Subcutaneous abdominal adipose tissue (tissue), 5 donors: ENCODE measurements at regions not wholly inside any gene's neighbourhood (a gene's known extent, or its start where the extent isn't known, plus 50 kb on each side); places are given as distances from the start of the nearest gene placed in this dataset.

Experiments used
- H3K27ac ChIP-seq: one replicate; pipeline ENCODE4 v1.7.0; 2013; ENCODE audit warnings: low read depth, mild to moderate bottlenecking, inconsistent platforms, low read length, moderate library complexity
- H3K27me3 ChIP-seq, 5 donors: one replicate each; pipeline ENCODE4 v1.7.0; 2013; ENCODE audit warnings: low read length in 5 of 5, inconsistent platforms in 1 of 5; ENCODE audit not compliant: control insufficient read depth in 5 of 5, insufficient read depth in 4 of 5
- H3K36me3 ChIP-seq, 5 donors: one replicate each; pipeline ENCODE4 v1.7.0; 2013; ENCODE audit warnings: low read length in 5 of 5; ENCODE audit not compliant: control insufficient read depth in 5 of 5, insufficient read depth in 5 of 5
- H3K4me1 ChIP-seq, 5 donors: one replicate each; pipeline ENCODE4 v1.7.0; 2013; ENCODE audit warnings: low read length in 5 of 5, mild to moderate bottlenecking in 3 of 5, moderate library complexity in 1 of 5; ENCODE audit not compliant: control insufficient read depth in 5 of 5, insufficient read depth in 5 of 5
- H3K4me3 ChIP-seq, 5 donors: one replicate each; pipeline ENCODE4 v1.7.0; 2013; ENCODE audit warnings: low read length in 5 of 5, low read depth in 1 of 5
- H3K9ac ChIP-seq, 5 donors: one replicate each; pipeline ENCODE4 v1.7.0; 2013; ENCODE audit warnings: low read length in 5 of 5, mild to moderate bottlenecking in 4 of 5, moderate library complexity in 3 of 5
- H3K9me3 ChIP-seq, 5 donors: one replicate each; pipeline ENCODE4 v1.7.0; 2013; ENCODE audit warnings: low read length in 5 of 5; ENCODE audit not compliant: control insufficient read depth in 5 of 5
- donor health status: healthy.
- donor health status: healthy.
- donor health status: healthy.
- donor health status: healthy.
- donor health status: healthy.

- Histone ChIP-seq H3K27ac (no peak overlapping the region), H3K9me3 (no peaks in the 10 kb centered on the region), H3K27me3 (no peaks in the 10 kb centered on the region), H3K36me3 (no peaks in the 10 kb centered on the region), H3K4me1 (peaks cover 0 to 18% (median 9%) of the 10 kb centered on the region in 5 donors), H3K4me3 (no peak overlapping the region), H3K9ac (no peak overlapping the region)
Measured at GRCh38 chr6:112983713-112984261, 636.7 kb downstream of the RFPL4B start.

DNA sequence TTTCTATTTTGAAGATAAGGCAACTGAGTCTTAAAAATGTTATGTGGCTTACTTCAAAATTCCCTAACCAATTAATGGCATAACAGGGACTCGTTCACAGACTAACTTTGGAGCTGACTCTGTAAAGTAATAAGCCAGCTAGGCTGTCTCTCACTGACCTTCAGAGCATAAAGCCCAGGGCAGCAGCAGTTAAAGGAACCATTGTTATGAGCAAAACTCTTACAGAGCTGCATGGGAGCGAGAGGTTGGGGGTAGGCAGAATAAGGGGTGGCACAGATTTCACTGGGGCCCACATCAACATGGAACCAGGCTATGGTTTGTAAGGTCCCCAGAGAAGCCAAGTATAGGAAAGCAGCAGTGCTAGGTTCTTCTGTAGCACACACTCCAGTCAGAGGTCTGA, 637.8 kb downstream of the RFPL4B start:
- Histone ChIP-seq H3K4me3 (no peak overlapping the region), H3K36me3 (no peaks in the 10 kb centered on the region), H3K27me3 (no peaks in the 10 kb centered on the region), H3K27ac (no peak overlapping the region), H3K4me1 (peaks cover 0 to 12% (median 7%) of the 10 kb centered on the region in 5 donors), H3K9me3 (no peaks in the 10 kb centered on the region), H3K9ac (no peak overlapping the region)

DNA sequence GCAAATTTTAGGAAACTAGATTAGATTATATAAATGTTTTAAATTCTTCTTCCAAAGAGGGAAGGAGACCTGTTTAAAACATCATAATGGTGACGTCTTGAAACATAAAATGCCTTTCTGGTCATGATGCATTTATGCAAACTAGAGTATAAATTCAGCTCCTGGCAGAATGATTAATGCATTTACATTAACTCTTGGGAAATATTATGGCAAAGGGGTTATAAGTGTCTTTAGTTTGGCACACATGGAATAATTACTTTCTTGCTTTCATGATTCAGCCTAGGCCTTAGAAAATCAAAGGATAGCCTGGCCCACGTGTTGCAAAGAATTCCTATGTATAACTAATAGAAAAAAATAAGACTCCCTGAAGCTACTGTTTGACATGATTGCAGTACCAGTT, 639.2 kb downstream of the RFPL4B start:
- peaks cover 0 to 10% (median 4%) of the 10 kb centered on the region in 5 donors for H3K4me1 ChIP-seq
- H3K27ac ChIP-seq, result no peak overlapping the region
- no peak overlapping the region for H3K4me3 ChIP-seq
- H3K27me3 ChIP-seq, result no peaks in the 10 kb centered on the region
- no peaks in the 10 kb centered on the region for H3K9me3 ChIP-seq
- H3K36me3 ChIP-seq, result no peaks in the 10 kb centered on the region
- no peak overlapping the region for H3K9ac ChIP-seq

GRCh38 chr6:112988748-112989147, 641.6 kb downstream of the RFPL4B start:
- H3K9ac ChIP-seq, result no peak overlapping the region
- H3K27me3 ChIP-seq, result no peaks in the 10 kb centered on the region
- no peaks in the 10 kb centered on the region for H3K36me3 ChIP-seq
- no peak overlapping the region for H3K27ac ChIP-seq
- no peak overlapping the region for H3K4me3 ChIP-seq
- peaks cover 0 to 5% (median 4%) of the 10 kb centered on the region in 5 donors for H3K4me1 ChIP-seq
- H3K9me3 ChIP-seq, result no peaks in the 10 kb centered on the region

- Histone ChIP-seq H3K4me3 (no peak overlapping the region), H3K27me3 (no peaks in the 10 kb centered on the region), H3K36me3 (no peaks in the 10 kb centered on the region), H3K27ac (no peak overlapping the region), H3K9ac (no peak overlapping the region), H3K4me1 (peaks cover 0 to 5% (median 0%) of the 10 kb centered on the region in 5 donors), H3K9me3 (no peaks in the 10 kb centered on the region)
Measured at GRCh38 chr6:112990971-112991370, 643.8 kb downstream of the RFPL4B start.

DNA sequence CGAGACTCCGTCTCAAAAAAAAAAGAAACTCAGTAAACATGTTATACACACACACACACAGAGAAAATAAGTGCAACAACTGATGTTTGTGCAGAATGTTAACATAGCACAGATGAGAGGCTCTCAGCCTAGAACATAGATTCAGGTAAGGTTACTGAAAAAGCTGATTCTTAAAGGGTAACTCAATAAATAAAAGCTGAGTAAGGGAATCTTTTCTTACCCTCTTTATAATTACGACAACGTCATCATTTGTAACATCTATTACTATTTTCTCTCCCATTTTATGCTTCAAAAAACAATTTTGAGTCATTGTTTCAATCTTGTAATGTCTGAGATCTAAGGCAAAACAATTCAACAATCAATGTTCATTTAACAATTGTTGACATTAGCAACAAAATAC, 644.8 kb downstream of the RFPL4B start:
- Histone ChIP-seq H3K4me3 (no peak overlapping the region), H3K9me3 (no peaks in the 10 kb centered on the region), H3K27me3 (no peaks in the 10 kb centered on the region), H3K36me3 (no peaks in the 10 kb centered on the region), H3K9ac (no peak overlapping the region), H3K27ac (no peak overlapping the region), H3K4me1 (no peaks in the 10 kb centered on the region)

- Histone ChIP-seq H3K4me1 (no peaks in the 10 kb centered on the region), H3K9ac (no peak overlapping the region), H3K27ac (no peak overlapping the region), H3K4me3 (no peak overlapping the region), H3K36me3 (no peaks in the 10 kb centered on the region), H3K9me3 (no peaks in the 10 kb centered on the region), H3K27me3 (no peaks in the 10 kb centered on the region)
Measured at GRCh38 chr6:112997421-112998085, 650.4 kb downstream of the RFPL4B start.

DNA sequence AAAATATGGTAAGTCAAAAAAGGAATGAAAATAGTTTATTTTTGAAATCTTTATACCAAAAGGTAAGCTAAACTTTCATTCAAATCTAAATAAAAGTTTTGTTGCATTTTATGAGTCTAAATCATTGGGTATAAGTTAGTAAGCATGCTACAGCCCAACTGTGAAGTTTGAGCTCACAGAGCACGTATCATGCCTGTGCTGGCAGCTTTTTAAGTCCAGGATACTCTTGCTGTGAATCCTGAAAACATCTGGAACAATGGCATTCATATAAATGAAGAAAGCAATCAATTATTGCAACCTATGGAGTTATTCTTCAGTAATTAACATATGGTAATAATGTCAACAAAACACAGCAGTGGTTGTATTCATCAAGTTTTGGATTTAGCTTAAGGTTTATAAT, 656.9 kb downstream of the RFPL4B start:
- Histone ChIP-seq H3K9me3 (no peaks in the 10 kb centered on the region), H3K9ac (no peak overlapping the region), H3K36me3 (no peaks in the 10 kb centered on the region), H3K27me3 (no peaks in the 10 kb centered on the region), H3K4me3 (no peak overlapping the region), H3K4me1 (no peaks in the 10 kb centered on the region), H3K27ac (no peak overlapping the region)

DNA sequence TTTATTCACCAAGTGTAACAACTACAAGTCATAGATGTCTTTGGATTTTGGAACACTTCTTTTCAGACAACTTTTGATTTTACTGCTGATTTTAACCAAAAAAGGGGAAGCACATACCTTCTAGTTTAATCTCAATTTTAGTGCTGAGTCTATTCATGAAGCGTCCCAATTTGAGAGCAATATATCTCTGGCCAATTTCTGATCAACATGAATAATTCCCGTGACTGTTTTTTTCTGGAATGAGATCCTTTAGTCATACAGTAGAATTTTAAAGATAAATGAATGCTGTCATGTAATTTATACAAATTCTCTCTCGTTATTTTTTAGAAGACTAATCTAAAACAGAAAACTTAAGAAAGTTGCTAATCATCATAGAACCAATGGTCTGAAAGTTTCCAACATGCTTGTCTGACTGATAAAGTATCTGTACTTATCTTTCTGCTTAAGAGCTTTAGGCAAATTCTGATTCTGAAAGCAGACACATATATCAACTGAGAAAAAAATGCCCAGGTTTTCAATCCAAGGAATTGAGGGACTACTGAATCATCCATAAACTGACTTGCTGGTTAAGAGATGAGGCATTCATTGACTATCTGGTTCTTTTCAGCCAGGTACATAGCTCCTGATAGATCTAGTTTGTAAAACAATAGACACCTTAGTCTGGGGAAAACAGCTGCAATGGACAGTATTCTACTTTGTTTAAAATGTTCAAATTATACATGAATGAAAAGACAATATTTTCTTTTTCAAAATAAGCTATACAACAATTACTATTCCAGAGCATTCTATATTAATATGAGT, 657.5 kb downstream of the RFPL4B start:
- no peak overlapping the region for H3K4me3 ChIP-seq
- no peak overlapping the region for H3K9ac ChIP-seq
- H3K36me3 ChIP-seq, result no peaks in the 10 kb centered on the region
- no peaks in the 10 kb centered on the region for H3K9me3 ChIP-seq
- peaks cover 0 to 3% (median 0%) of the 10 kb centered on the region in 5 donors for H3K4me1 ChIP-seq
- no peaks in the 10 kb centered on the region for H3K27me3 ChIP-seq
- no peak overlapping the region for H3K27ac ChIP-seq

DNA sequence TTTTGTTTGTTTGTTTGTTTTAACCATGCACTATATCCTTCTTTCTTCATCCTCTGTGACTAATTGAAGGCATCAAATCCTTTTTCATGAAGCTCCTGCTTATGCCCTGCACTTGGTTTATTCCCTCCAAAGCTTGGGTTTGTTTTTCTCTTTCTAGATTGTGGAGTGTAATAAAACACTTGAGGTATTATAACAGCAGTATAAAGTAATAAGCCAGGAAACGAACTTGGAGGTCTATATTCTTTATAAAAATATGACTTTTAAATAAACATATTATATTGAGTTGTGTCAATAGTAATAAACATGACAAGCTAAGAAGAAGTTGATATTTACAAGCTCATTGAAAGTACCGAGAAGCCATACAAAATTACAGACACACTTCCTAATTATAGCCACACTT, 659.4 kb downstream of the RFPL4B start:
- no peak overlapping the region for H3K27ac ChIP-seq
- H3K4me1 ChIP-seq, result peaks cover 2 to 21% (median 7%) of the 10 kb centered on the region in 5 donors
- no peaks in the 10 kb centered on the region for H3K36me3 ChIP-seq
- no peak overlapping the region for H3K9ac ChIP-seq
- H3K9me3 ChIP-seq, result no peaks in the 10 kb centered on the region
- H3K4me3 ChIP-seq, result no peak overlapping the region
- no peaks in the 10 kb centered on the region for H3K27me3 ChIP-seq
